Small intestine (tissue), 7 donors: ENCODE measurements at regions not wholly inside any gene's neighbourhood (a gene's known extent, or its start where the extent isn't known, plus 50 kb on each side); places are given as distances from the start of the nearest gene placed in this dataset.

Experiments used
- DNase-seq, 2 donors: peaks; one replicate each; pipeline versions ENCODE4 v3.0.0 to v3.0.0-alpha.2; 2013
- FAIRE-seq: peaks from 2 replicates; lab custom pipeline; 2012; peaks lifted over from hg19 to GRCh38; lab: Jason Lieb, UNC
- H3K27ac ChIP-seq, 3 donors: one replicate each; pipeline ENCODE4 v1.5.1; 2013; ENCODE audit warnings: low read length in 2 of 3, mild to moderate bottlenecking in 2 of 3, control low read depth in 1 of 3, inconsistent platforms in 1 of 3, low read depth in 1 of 3, moderate library complexity in 1 of 3
- H3K27me3 ChIP-seq, 3 donors: one replicate each; pipeline ENCODE4 v1.6.1; 2013; ENCODE audit warnings: low read length in 3 of 3, inconsistent platforms in 1 of 3; ENCODE audit not compliant: control insufficient read depth in 3 of 3, insufficient read depth in 3 of 3
- H3K36me3 ChIP-seq, 3 donors: one replicate each; pipeline ENCODE4 v1.6.1; 2013; ENCODE audit warnings: low read length in 3 of 3, inconsistent platforms in 1 of 3, low read depth in 1 of 3, mild to moderate bottlenecking in 1 of 3, moderate library complexity in 1 of 3; ENCODE audit not compliant: control insufficient read depth in 3 of 3, insufficient read depth in 2 of 3
- H3K4me1 ChIP-seq, 3 donors: one replicate each; pipeline ENCODE4 v1.6.1; 2013; ENCODE audit warnings: low read length in 2 of 3, inconsistent platforms in 1 of 3, low read depth in 1 of 3, mild to moderate bottlenecking in 1 of 3, moderate library complexity in 1 of 3; ENCODE audit not compliant: control insufficient read depth in 3 of 3, insufficient read depth in 2 of 3
- H3K4me3 ChIP-seq, 3 donors: one replicate each; pipeline ENCODE4 v1.5.1; 2013; ENCODE audit warnings: low read length in 3 of 3, control low read depth in 1 of 3, inconsistent platforms in 1 of 3, low read depth in 1 of 3, mild to moderate bottlenecking in 1 of 3, moderate library complexity in 1 of 3
- H3K9me3 ChIP-seq, 2 donors: one replicate each; pipeline ENCODE4 v1.6.1; 2013; ENCODE audit warnings: low read depth in 1 of 2, low read length in 1 of 2; ENCODE audit not compliant: control insufficient read depth in 2 of 2, insufficient read depth in 1 of 2
- WGBS, 3 donors: extraction: QIAGEN DNeasy Blood & Tissue Kit; methylation state at CpG; one replicate each; pipeline ENCODE4 v1.1.7; 2013; 5-methylcytosine and 5-hydroxymethylcytosine counted together
- donor health status: healthy with polysubstance abuse.
- donor health status: control.
- donor health status: control.
- donor health status: Bipolar disorder and iron deficiency.
- donor health status: healthy.

- no peak for FAIRE-seq
- WGBS, 3 donors: 58 to 65% (median 62%) methylated on average over 4 of the region's 4 CpGs
- no peaks in the 10 kb centered on the region for H3K27me3 ChIP-seq
Measured at GRCh38 chr5:21164425-21164824, 1176.4 kb upstream of the CDH18 start.

DNA sequence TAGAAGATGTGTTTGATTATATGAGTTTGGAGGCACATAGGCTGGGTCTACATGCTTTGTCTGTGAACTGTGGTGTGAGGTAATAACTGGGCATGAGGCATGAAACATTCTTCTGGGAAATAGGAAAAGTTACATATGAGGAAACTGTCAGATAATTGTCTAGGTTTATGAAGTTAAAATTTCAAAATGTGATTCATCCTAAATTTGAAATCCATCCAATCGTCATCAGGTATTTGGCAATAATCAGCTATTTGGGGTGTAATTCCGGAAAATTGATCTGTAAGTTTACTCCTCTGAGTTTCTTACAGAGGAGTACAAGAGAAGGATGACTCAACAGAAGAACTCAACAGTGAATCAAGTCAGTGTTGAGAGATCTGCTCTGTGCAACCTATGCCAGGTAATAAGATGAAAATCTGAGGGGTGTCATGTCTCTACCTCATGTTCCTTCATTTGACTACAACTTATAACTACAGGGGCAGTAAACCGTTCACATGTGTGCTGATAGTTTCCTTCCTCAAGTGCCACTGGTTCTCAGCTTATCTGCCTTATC is 1171.6 kb upstream of the CDH18 start:
- Histone ChIP-seq H3K27me3 (no peaks in the 10 kb centered on the region), H3K4me3 (no peak overlapping the region), H3K27ac (no peak overlapping the region), H3K36me3 (no peaks in the 10 kb centered on the region), H3K4me1 (no peaks in the 10 kb centered on the region), H3K9me3 (peaks cover 0 to 1% of the 10 kb centered on the region in 2 donors)
- WGBS, 3 donors: 78 to 81% (median 80%) methylated on average over 3 of the region's 3 CpGs
- FAIRE-seq (no peak), DNase-seq (no peak)

More at GRCh38 chr5:21164425-21164824, 1176.4 kb upstream of the CDH18 start:
- H3K27ac ChIP-seq: no peak overlapping the region
- no peaks in the 10 kb centered on the region for H3K4me1 ChIP-seq
- no peaks in the 10 kb centered on the region for H3K36me3 ChIP-seq
- no peak overlapping the region for H3K4me3 ChIP-seq
- H3K9me3 ChIP-seq: no peaks in the 10 kb centered on the region
- DNase-seq: no peak

DNA sequence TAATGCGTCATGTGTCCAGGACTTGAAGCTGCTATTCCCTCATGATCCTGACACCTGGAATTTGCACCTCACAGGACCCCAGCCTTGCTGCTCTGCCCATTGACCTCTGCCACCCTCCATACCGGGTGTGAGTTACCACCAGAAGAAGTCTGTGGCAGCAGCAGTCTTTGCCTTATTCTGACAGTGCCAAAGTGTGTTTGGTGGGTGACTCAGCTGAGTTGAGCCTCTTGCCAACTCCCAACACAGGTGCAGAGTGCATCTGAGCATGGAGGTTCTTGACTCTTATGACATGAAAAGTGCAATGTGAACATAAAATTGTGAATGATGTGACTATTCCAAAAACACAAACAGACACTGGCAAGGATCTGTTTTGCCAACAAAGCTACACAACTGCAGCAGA is 1166.5 kb upstream of the CDH18 start:
- no peak for DNase-seq

DNA sequence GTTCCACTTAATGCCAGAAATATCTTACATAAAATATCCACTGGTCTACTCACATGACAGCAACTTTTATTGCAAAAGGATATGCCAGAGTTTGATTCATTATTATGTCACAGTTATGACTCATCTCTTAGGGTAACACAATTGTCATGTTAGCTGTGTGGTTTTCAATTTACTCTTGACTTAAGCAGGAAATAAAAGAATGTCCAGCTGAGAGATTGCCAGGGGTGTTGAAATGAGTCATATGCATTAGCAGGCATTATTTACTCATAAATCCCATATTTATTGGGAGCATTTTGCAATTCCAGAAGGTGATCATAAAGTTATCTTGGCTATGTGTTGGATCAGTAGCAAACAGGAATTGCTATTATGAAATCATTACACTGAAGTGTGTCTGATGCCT is 1164.6 kb upstream of the CDH18 start:
- FAIRE-seq: no peak
- no peak for DNase-seq
- Histone ChIP-seq H3K4me1 (no peaks in the 10 kb centered on the region), H3K9me3 (peaks cover 1 to 4% of the 10 kb centered on the region in 2 donors), H3K27ac (no peak overlapping the region), H3K36me3 (no peaks in the 10 kb centered on the region), H3K27me3 (no peaks in the 10 kb centered on the region), H3K4me3 (no peak overlapping the region)

More for the DNA sequence above, 1166.5 kb upstream of the CDH18 start:
- H3K27me3 ChIP-seq: no peaks in the 10 kb centered on the region
- 83 to 88% (median 85%) methylated on average over 2 of the region's 2 CpGs for WGBS, 3 donors
- no peaks in the 10 kb centered on the region for H3K4me1 ChIP-seq
- H3K27ac ChIP-seq: no peak overlapping the region
- H3K36me3 ChIP-seq: no peaks in the 10 kb centered on the region
- peaks cover 1 to 4% of the 10 kb centered on the region in 2 donors for H3K9me3 ChIP-seq
- no peak for FAIRE-seq
- H3K4me3 ChIP-seq: no peak overlapping the region

DNA sequence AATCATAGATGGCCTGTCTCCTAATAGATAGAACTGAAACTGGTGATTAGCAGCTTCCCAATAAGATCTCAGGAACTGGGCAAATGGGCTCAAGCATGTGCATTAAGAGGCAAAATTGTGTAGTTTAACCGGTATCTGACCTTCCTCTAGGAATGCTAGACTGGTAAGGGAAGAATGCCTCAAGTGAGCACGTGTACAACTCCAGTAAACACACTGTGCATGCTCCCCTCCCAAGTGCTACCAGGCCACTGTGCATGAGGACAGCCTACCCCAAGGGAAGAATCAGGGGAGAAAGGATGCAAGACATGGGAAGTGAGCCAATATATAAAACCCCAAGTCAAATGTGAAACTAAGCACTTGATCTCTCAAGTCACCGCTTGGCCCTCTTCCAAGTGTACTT is 1157.4 kb upstream of the CDH18 start:
- no peak for FAIRE-seq
- Histone ChIP-seq H3K4me3 (no peak overlapping the region), H3K9me3 (no peaks in the 10 kb centered on the region), H3K27me3 (no peaks in the 10 kb centered on the region), H3K36me3 (no peaks in the 10 kb centered on the region), H3K4me1 (no peaks in the 10 kb centered on the region), H3K27ac (no peak overlapping the region)
- WGBS, 3 donors: 67 to 73% (median 73%) methylated on average over 3 of the region's 3 CpGs
- DNase-seq: no peak

DNA sequence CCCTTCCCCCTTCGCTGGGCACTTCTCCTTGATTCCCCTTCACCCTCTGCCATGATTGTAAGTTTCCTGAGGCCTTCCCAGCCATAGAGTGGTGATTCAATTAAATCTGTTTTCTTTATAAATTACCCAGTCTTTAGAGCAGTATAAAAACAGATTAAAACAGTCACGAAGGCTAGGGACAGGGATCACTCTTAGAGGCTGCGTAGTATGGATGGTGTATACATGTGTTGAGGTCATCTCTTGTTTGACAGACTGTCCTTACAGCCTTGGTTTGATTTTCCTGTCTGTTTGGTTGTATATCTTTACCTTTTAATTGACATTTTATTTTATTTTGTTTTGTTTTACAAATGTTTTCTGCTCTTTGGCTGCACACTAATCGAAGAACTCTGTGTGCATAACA is 1155.7 kb upstream of the CDH18 start:
- FAIRE-seq: no peak
- H3K9me3 ChIP-seq: no peaks in the 10 kb centered on the region
- 76 to 88% (median 78%) methylated on average over 4 of the region's 4 CpGs for WGBS, 3 donors
- DNase-seq: no peak
- H3K4me3 ChIP-seq: no peak overlapping the region
- no peak overlapping the region for H3K27ac ChIP-seq
- H3K36me3 ChIP-seq: no peaks in the 10 kb centered on the region
- H3K4me1 ChIP-seq: no peaks in the 10 kb centered on the region
- no peaks in the 10 kb centered on the region for H3K27me3 ChIP-seq

DNA sequence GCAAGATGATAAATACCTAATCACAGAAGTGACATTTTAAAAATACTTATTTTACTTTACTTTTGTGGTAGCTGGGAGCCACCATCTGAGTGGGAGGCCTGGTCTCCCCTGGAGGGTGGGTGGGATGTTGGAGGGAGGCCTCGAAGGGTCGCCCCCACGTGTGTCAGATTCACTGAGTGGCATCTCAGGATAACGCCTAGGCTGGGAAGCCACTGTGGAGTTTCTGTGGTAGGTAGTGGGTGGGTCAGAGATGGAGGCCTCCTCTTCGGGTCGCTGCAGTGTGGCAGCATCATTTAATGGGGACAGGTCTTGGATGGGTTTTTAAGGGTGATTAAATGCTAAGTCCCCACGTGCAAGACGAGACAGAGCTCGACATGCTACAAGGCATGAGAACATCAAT is 1154.8 kb upstream of the CDH18 start:
- Histone ChIP-seq H3K4me1 (no peaks in the 10 kb centered on the region), H3K4me3 (no peak overlapping the region), H3K27me3 (no peaks in the 10 kb centered on the region), H3K27ac (no peak overlapping the region), H3K36me3 (no peaks in the 10 kb centered on the region), H3K9me3 (no peaks in the 10 kb centered on the region)
- no peak for FAIRE-seq
- no peak for DNase-seq
- 87 to 90% (median 88%) methylated on average over 9 of the region's 9 CpGs for WGBS, 3 donors

DNA sequence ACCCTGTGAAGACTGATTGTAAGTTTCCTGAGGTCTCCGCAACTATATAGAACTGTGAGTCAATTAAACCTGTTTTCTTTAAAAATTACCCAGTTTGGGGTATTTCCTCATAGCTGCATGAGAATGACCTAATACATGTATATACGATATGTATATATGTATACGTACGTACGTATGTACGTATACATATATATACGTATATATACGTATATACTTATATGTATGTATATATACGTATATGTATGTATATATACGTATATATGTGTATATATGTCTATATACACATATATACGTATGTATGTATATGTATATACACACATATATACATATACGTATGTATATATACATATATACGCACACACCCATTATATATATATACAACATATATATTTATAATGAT is 1153.0 kb upstream of the CDH18 start:
- no peak for DNase-seq
- H3K27ac ChIP-seq: no peak overlapping the region
- no peaks in the 10 kb centered on the region for H3K9me3 ChIP-seq
- H3K36me3 ChIP-seq: no peaks in the 10 kb centered on the region
- no peaks in the 10 kb centered on the region for H3K27me3 ChIP-seq
- WGBS, 3 donors: 90 to 93% (median 91%) methylated on average over 13 of the region's 13 CpGs
- H3K4me1 ChIP-seq: no peaks in the 10 kb centered on the region
- FAIRE-seq: no peak
- no peak overlapping the region for H3K4me3 ChIP-seq

DNA sequence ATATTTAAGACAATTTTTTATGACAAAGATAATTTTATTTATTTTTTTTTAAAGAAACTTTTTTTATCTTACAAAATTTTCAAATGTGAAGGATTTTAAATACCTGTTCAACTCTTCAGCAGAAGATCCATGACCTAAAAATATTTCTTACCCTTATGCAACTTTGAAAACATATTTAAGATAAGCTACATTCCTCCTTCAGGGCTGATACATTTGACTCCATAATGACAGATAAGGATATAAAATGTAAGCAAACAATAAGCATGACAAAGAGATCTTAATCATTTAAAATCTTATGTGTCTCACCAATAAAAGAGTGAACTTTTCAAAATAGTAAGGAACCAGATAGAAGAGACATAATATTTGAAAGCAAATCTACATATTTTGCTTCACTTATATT is 1138.2 kb upstream of the CDH18 start:
- Histone ChIP-seq H3K27ac (no peak overlapping the region), H3K4me3 (no peak overlapping the region), H3K9me3 (no peaks in the 10 kb centered on the region), H3K36me3 (no peaks in the 10 kb centered on the region), H3K4me1 (no peaks in the 10 kb centered on the region), H3K27me3 (no peaks in the 10 kb centered on the region)
- FAIRE-seq (no peak), DNase-seq (no peak)
